Activated CD8-positive, alpha-beta T cell treated with anti-CD3 and anti-CD28 coated beads, Interleukin-2, amount 10 ng/mL, durations not matched to agents 7 days and 5 days (primary cell): ENCODE measurements at regions not wholly inside any gene's neighbourhood (a gene's known extent, or its start where the extent isn't known, plus 50 kb on each side); places are given as distances from the start of the nearest gene placed in this dataset.

ENCODE experiments used
- ATAC-seq: fragments of 150-1000 bp; cut with Tn5 transposase; one replicate; pipeline ENCODE4 v1.10.0; 2021; ENCODE audit warnings: moderate library complexity
- CTCF ChIA-PET: fragments of 350-600 bp; sonication (Branson Sonifier 250); formaldehyde crosslinking; loops from one replicate; lab custom pipeline; 2021; ENCODE audit warnings: antibody characterized with exemption; lab: Charles Lee
- POLR2A ChIA-PET: fragments of 350-600 bp; sonication (Branson Sonifier 250); formaldehyde crosslinking; loops from one replicate; lab custom pipeline; 2021; ENCODE audit warnings: antibody characterized with exemption; lab: Charles Lee
- DNase-seq: peaks from one replicate; pipeline ENCODE4 v3.0.0-alpha.2; 2020
- H3K27ac Mint-ChIP-seq: one replicate; pipeline ENCODE4 v1.8.0; 2021; ENCODE audit warnings: mild to moderate bottlenecking, mixed read lengths
- H3K27me3 Mint-ChIP-seq: one replicate; pipeline ENCODE4 v1.8.0; 2021; ENCODE audit warnings: low read depth, mixed read lengths
- H3K36me3 Mint-ChIP-seq: one replicate; pipeline ENCODE4 v1.8.0; 2021; ENCODE audit warnings: low read depth, mixed read lengths
- H3K4me1 Mint-ChIP-seq: one replicate; pipeline ENCODE4 v1.8.0; 2021; ENCODE audit warnings: low read depth, mixed read lengths
- H3K4me3 Mint-ChIP-seq: one replicate; pipeline ENCODE4 v1.8.0; 2021; ENCODE audit warnings: mild to moderate bottlenecking, mixed read lengths
- H3K9me3 Mint-ChIP-seq: one replicate; pipeline ENCODE4 v1.8.0; 2022; ENCODE audit warnings: mixed read lengths; ENCODE audit not compliant: insufficient read depth

GRCh38 chr3:194244167-194244566 lies 107.0 kb downstream of the CPN2 start:
- no peaks in the 10 kb centered on the region for H3K9me3 Mint-ChIP-seq
- CTCF ChIA-PET: no interaction called here
- DNase-seq (no peak), ATAC-seq (no peak)
- H3K36me3 Mint-ChIP-seq: no peaks in the 10 kb centered on the region
- POLR2A ChIA-PET: interaction anchor here (0.6 kb wide), 2 partner anchors 56 to 863 kb away, joined by 3 read pairs; no protein-coding TSS in a partner anchor
- no peak overlapping the region for H3K27ac Mint-ChIP-seq
- no peak overlapping the region for H3K4me3 Mint-ChIP-seq
- H3K4me1 Mint-ChIP-seq: no peaks in the 10 kb centered on the region
- H3K27me3 Mint-ChIP-seq: peaks cover 24% of the 10 kb centered on the region

- Mint-ChIP-seq H3K27me3 (peaks cover 21% of the 10 kb centered on the region), H3K36me3 (no peaks in the 10 kb centered on the region), H3K4me3 (no peak overlapping the region), H3K9me3 (no peaks in the 10 kb centered on the region), H3K4me1 (no peaks in the 10 kb centered on the region), H3K27ac (no peak overlapping the region)
- ChIA-PET POLR2A (no interaction called here), CTCF (interaction anchor here (0.8 kb wide), 1 partner anchor 70 kb away, joined by 3 read pairs; no protein-coding TSS in a partner anchor)
- DNase-seq: no peak
- ATAC-seq: no peak
These were observed 105.7 kb downstream of the CPN2 start for GRCh38 chr3:194245474-194245873.

- Mint-ChIP-seq H3K27me3 (peaks cover 22% of the 10 kb centered on the region), H3K36me3 (no peaks in the 10 kb centered on the region), H3K27ac (no peak overlapping the region), H3K4me3 (no peak overlapping the region), H3K9me3 (no peaks in the 10 kb centered on the region), H3K4me1 (no peaks in the 10 kb centered on the region)
- ChIA-PET CTCF (interaction anchor here (0.8 kb wide), 1 partner anchor 69 kb away, joined by 3 read pairs; no protein-coding TSS in a partner anchor), POLR2A (no interaction called here)
- ATAC-seq (no peak), DNase-seq (no peak)
These were observed 105.1 kb downstream of the CPN2 start for GRCh38 chr3:194245975-194246561.

GRCh38 chr3:194246709-194247349 lies 104.3 kb downstream of the CPN2 start:
- ATAC-seq (no peak), DNase-seq (no peak)
- CTCF ChIA-PET: no interaction called here
- H3K4me3 Mint-ChIP-seq: no peak overlapping the region
- H3K27ac Mint-ChIP-seq: no peak overlapping the region
- H3K27me3 Mint-ChIP-seq: peaks cover 21% of the 10 kb centered on the region
- POLR2A ChIA-PET: no interaction called here
- H3K9me3 Mint-ChIP-seq: no peaks in the 10 kb centered on the region
- H3K4me1 Mint-ChIP-seq: no peaks in the 10 kb centered on the region
- no peaks in the 10 kb centered on the region for H3K36me3 Mint-ChIP-seq

GRCh38 chr3:194247350-194247740 lies 103.8 kb downstream of the CPN2 start:
- Mint-ChIP-seq H3K4me1 (no peaks in the 10 kb centered on the region), H3K9me3 (no peaks in the 10 kb centered on the region), H3K4me3 (no peak overlapping the region), H3K27me3 (peaks cover 20% of the 10 kb centered on the region), H3K27ac (no peak overlapping the region), H3K36me3 (no peaks in the 10 kb centered on the region)
- no peak for DNase-seq
- no peak for ATAC-seq
- POLR2A ChIA-PET: no interaction called here
- CTCF ChIA-PET: no interaction called here

GRCh38 chr3:194249323-194250097 lies 101.6 kb downstream of the CPN2 start:
- ChIA-PET POLR2A (interaction anchor here (0.6 kb wide), 1 partner anchor 738 kb away, joined by 3 read pairs; no protein-coding TSS in a partner anchor), CTCF (interaction anchor here (1.0 to 1.3 kb wide), 2 partner anchors 9 to 66 kb away, joined by 3 read pairs; no protein-coding TSS in a partner anchor)
- Mint-ChIP-seq H3K27me3 (peaks cover 19% of the 10 kb centered on the region), H3K36me3 (no peaks in the 10 kb centered on the region), H3K4me1 (peaks cover 8% of the 10 kb centered on the region), H3K4me3 (no peak overlapping the region), H3K9me3 (no peaks in the 10 kb centered on the region), H3K27ac (no peak overlapping the region)
- no peak for ATAC-seq
- no peak for DNase-seq

GRCh38 chr3:194250098-194251002 lies 100.8 kb downstream of the CPN2 start:
- H3K27me3 Mint-ChIP-seq: peaks cover 19% of the 10 kb centered on the region
- ChIA-PET POLR2A (interaction anchor here (0.6 kb wide), 1 partner anchor 738 kb away, joined by 3 read pairs; no protein-coding TSS in a partner anchor), CTCF (interaction anchor here (1.0 to 1.3 kb wide), 2 partner anchors 10 to 65 kb away, joined by 3 read pairs; no protein-coding TSS in a partner anchor)
- ATAC-seq (no peak), DNase-seq (no peak)
- no peaks in the 10 kb centered on the region for H3K9me3 Mint-ChIP-seq
- peaks cover 12% of the 10 kb centered on the region for H3K4me1 Mint-ChIP-seq
- H3K27ac Mint-ChIP-seq: peak overlapping the region; percentile 28
- H3K36me3 Mint-ChIP-seq: no peaks in the 10 kb centered on the region
- no peak overlapping the region for H3K4me3 Mint-ChIP-seq

- DNase-seq: no peak
- H3K27me3 Mint-ChIP-seq: peaks cover 19% of the 10 kb centered on the region
- H3K4me1 Mint-ChIP-seq: peaks cover 18% of the 10 kb centered on the region
- H3K9me3 Mint-ChIP-seq: no peaks in the 10 kb centered on the region
- H3K4me3 Mint-ChIP-seq: no peak overlapping the region
- ChIA-PET CTCF (interaction anchor here (1.3 kb wide), 1 partner anchor 65 kb away, joined by 3 read pairs; no protein-coding TSS in a partner anchor), POLR2A (no interaction called here)
- peak overlapping the region; percentile 28 for H3K27ac Mint-ChIP-seq
- H3K36me3 Mint-ChIP-seq: no peaks in the 10 kb centered on the region
- ATAC-seq: no peak
These were observed 100.1 kb downstream of the CPN2 start for GRCh38 chr3:194251007-194251406.

GRCh38 chr3:194251461-194251860 lies 99.7 kb downstream of the CPN2 start:
- Mint-ChIP-seq H3K4me1 (peaks cover 22% of the 10 kb centered on the region), H3K27ac (no peak overlapping the region), H3K4me3 (no peak overlapping the region), H3K27me3 (peaks cover 19% of the 10 kb centered on the region), H3K36me3 (no peaks in the 10 kb centered on the region), H3K9me3 (no peaks in the 10 kb centered on the region)
- ChIA-PET POLR2A (no interaction called here), CTCF (no interaction called here)
- DNase-seq (no peak), ATAC-seq (no peak)

GRCh38 chr3:194251891-194252560 lies 99.1 kb downstream of the CPN2 start:
- H3K36me3 Mint-ChIP-seq: no peaks in the 10 kb centered on the region
- DNase-seq: no peak
- peaks cover 22% of the 10 kb centered on the region for H3K4me1 Mint-ChIP-seq
- no peak overlapping the region for H3K27ac Mint-ChIP-seq
- H3K4me3 Mint-ChIP-seq: no peak overlapping the region
- no peaks in the 10 kb centered on the region for H3K9me3 Mint-ChIP-seq
- ATAC-seq: no peak
- ChIA-PET CTCF (no interaction called here), POLR2A (no interaction called here)
- peaks cover 19% of the 10 kb centered on the region for H3K27me3 Mint-ChIP-seq

- Mint-ChIP-seq H3K4me3 (no peak overlapping the region), H3K36me3 (no peaks in the 10 kb centered on the region), H3K4me1 (peaks cover 22% of the 10 kb centered on the region), H3K9me3 (peaks cover 1% of the 10 kb centered on the region), H3K27me3 (peaks cover 16% of the 10 kb centered on the region), H3K27ac (no peak overlapping the region)
- DNase-seq (no peak), ATAC-seq (no peak)
- CTCF ChIA-PET: no interaction called here
- POLR2A ChIA-PET: no interaction called here
These were observed 97.9 kb downstream of the CPN2 start for GRCh38 chr3:194253270-194253669.
